Stimulated activated CD8-positive, alpha-beta memory T cell treated with anti-CD3 and anti-CD28 coated beads, Interleukin-2, amount 100 ng/mL, for 1 hour (primary cell): ENCODE measurements at regions not wholly inside any gene's neighbourhood (a gene's known extent, or its start where the extent isn't known, plus 50 kb on each side); places are given as distances from the start of the nearest gene placed in this dataset.
"Not testable (repeated sequence)": the region's sequence is repeated elsewhere in the genome, so short reads cannot be mapped to it uniquely, and the experiment has no call there.

Experiments used
- DNase-seq, 2 donors: peaks; one replicate each; pipeline ENCODE4 v3.0.0-alpha.2; 2020; ENCODE audit warnings: low read depth in 2 of 2

- DNase-seq = no peak
Measured at GRCh38 chr2:239833269-239834109, 191.7 kb downstream of the NDUFA10 start.

GRCh38 chr2:239832490-239833268, 192.5 kb downstream of the NDUFA10 start:
- no peak for DNase-seq

- DNase-seq = no peak
Measured at GRCh38 chr2:239831861-239832489, 193.2 kb downstream of the NDUFA10 start.

- no peak for DNase-seq
Measured at GRCh38 chr2:239831001-239831731, 194.0 kb downstream of the NDUFA10 start.

- no peak for DNase-seq
Measured at GRCh38 chr2:239830121-239831000, 194.8 kb downstream of the NDUFA10 start.

GRCh38 chr2:239829326-239829725, 195.8 kb downstream of the NDUFA10 start:
- DNase-seq = no peak

GRCh38 chr2:239828973-239829275, 196.2 kb downstream of the NDUFA10 start:
- not testable (repeated sequence) for DNase-seq

- no peak for DNase-seq
Measured at GRCh38 chr2:239828192-239828972, 196.8 kb downstream of the NDUFA10 start.

- DNase-seq = no peak
Measured at GRCh38 chr2:239827523-239827890, 197.6 kb downstream of the NDUFA10 start.

GRCh38 chr2:239826786-239827522, 198.2 kb downstream of the NDUFA10 start:
- no peak for DNase-seq

- no peak for DNase-seq
Measured at GRCh38 chr2:239826376-239826775, 198.8 kb downstream of the NDUFA10 start.

- no peak for DNase-seq
Measured at GRCh38 chr2:239825705-239825979, 199.5 kb downstream of the NDUFA10 start.

- no peak for DNase-seq
Measured at GRCh38 chr2:239824866-239825704, 200.1 kb downstream of the NDUFA10 start.

- DNase-seq = no peak
Measured at GRCh38 chr2:239824046-239824694, 201.0 kb downstream of the NDUFA10 start.

GRCh38 chr2:239822146-239822831, 202.9 kb downstream of the NDUFA10 start:
- DNase-seq = no peak

- DNase-seq = no peak
Measured at GRCh38 chr2:239821694-239822075, 203.5 kb downstream of the NDUFA10 start.

GRCh38 chr2:239820836-239821693, 204.1 kb downstream of the NDUFA10 start:
- DNase-seq = no peak
